NCI-H1417 treated with DMSO at 0.1 percent for 48 hours (cell line): ENCODE measurements at regions not wholly inside any gene's neighbourhood (a gene's known extent, or its start where the extent isn't known, plus 50 kb on each side); places are given as distances from the start of the nearest gene placed in this dataset.
"Not testable (repeated sequence)": the region's sequence is repeated elsewhere in the genome, so short reads cannot be mapped to it uniquely, and the experiment has no call there.

Source experiments
- DNase-seq: peaks from one replicate; lab custom pipeline; 2025; lab: John Stamatoyannopoulos, UW

GRCh38 chr18:39365836-39366485 lies 1800.4 kb upstream of the CELF4 start:
- DNase-seq, result no peak

- DNase-seq, result no peak
Observed at GRCh38 chr18:39360072-39360471, 1794.5 kb upstream of the CELF4 start.

DNA sequence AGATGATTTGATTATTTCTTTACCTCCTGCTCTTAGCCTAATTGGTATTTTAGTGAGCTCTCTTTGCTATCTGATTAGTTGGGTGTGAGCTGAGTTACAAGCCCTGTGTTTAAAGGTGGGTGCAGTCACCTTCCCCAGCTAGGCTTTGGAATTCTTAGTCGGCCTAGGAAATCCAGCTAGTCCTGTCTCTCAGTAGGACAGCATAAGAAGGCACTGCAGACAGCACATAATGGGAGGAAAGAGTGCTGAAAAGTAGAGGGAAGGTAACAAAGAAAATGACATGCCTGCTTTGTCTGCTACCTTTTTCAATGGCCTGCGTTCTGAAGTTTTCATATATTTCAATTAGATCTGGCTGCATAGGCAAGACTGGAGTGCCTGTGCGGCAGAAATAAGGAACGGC lies 1794.0 kb upstream of the CELF4 start:
- no peak for DNase-seq

DNA sequence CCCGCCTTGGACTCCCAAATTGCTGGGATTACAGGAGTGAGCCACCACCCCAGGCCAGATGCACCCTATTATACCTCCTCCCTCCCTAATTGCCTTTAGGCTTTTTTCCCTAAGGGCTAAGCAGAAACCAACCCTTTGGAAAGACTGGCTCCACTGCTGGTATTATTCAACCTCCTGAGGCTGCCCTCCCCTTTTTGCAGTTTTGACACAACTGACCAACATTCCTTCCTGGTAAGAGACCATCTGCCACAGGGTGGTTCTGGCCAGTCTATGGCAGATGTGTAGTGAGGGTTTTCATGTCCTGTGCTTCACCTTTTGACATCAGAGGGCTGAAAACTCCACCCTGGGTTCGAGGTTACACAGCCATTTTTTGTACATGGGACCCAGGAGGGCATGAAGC lies 1785.3 kb upstream of the CELF4 start:
- no peak for DNase-seq

DNA sequence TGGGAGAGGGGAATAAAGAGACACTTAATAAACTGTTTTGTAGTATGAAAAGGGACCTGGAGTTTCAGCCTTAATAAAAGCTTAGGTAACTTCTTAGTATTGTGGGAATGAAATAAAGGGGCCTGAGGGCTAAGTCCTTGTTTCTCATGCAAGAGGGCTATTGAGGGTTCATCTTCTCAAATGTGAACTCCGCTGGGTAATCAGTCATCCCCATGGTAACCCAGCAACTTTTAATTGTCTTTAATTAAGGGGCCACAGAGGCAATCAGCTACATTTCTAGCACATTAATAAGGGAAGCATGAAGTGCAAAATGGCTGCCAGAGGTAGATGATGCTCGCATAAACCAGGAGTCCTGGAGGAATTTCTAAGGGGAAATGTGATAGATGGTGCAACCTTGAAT lies 1784.2 kb upstream of the CELF4 start:
- no peak for DNase-seq

DNA sequence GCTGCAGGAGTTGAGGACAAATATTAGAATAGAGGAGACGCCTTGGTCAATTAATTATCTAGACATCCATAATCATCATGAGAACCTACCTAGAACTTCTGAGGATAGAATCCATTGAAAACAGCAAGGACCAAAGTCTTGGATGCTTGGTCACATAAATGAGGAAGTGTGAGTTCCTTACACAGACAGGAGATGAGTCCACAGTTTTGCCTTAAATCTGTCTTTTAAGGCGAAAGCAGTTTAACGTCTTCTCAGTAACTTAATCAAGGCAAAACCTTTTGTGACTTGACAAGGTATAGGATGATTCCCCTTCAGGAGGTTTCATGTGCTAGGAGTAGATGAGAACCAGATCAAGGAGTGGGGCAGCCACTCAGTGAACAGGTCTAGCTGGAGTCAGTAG lies 1783.2 kb upstream of the CELF4 start:
- no peak for DNase-seq

- no peak for DNase-seq
Observed at GRCh38 chr18:39347701-39348100, 1782.1 kb upstream of the CELF4 start.

DNA sequence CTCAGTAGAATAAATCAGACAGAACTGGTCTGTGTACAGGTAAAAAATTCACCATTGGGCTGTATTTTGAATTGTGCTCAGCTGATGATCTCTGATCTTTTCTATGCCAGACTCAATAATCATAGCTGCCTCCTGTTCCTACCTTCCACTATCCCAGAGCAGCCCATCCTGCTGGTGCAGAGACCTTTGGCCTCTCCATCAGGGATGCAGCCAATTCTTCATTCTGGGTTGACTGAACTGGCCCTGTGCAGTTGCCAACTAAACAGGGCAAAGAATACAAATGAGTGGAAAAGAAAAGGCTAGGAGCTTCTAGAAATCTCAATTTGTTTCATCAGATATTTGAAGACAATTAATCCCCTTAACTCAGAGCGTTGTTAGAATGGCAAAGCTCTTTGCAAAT lies 1781.3 kb upstream of the CELF4 start:
- DNase-seq, result no peak

- no peak for DNase-seq
Observed at GRCh38 chr18:39345321-39345720, 1779.7 kb upstream of the CELF4 start.

- DNase-seq, result no peak
Observed at GRCh38 chr18:39344487-39344886, 1778.9 kb upstream of the CELF4 start.

DNA sequence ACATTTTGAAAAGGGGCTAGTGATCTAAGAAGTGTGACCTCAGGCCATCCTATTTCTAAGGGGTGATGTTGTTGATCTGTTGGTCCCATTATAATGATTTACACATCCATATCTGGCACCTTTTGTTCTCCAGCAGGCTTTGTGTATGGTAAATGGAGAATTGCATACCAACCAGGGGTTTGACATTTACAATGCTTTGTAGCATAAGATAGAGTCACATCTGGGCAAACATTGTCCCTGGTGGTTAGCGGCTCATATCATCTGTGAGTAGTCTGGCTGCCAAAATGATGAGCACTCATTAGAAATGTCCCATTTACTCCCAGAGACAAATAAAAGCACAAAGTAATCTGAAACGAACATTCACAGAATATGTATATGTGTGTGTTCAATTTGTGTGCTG lies 1775.5 kb upstream of the CELF4 start:
- no peak for DNase-seq

- no peak for DNase-seq
Observed at GRCh38 chr18:39340418-39340817, 1774.8 kb upstream of the CELF4 start.

GRCh38 chr18:39329496-39330275 lies 1764.1 kb upstream of the CELF4 start:
- DNase-seq, result no peak

DNA sequence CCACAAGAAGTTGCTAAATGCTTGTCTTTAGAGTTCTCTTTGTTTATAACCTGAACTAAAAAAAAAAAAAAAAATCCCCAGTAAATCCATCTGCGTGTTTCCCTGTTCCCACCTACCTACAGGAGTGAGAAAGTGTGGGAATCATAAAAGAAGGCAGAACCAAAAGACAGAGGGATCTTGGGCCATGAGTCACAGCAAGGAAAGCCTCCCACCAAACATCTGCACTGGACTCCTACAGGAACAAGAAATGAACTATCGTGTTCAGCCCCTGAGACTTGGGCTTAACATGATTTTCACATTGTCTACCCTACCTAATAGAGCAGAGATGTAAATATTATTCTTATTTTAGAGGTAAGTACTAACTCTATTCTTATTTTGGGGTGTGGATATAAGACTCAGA lies 1761.2 kb upstream of the CELF4 start:
- no peak for DNase-seq

GRCh38 chr18:39325973-39326372 lies 1760.4 kb upstream of the CELF4 start:
- no peak for DNase-seq

DNA sequence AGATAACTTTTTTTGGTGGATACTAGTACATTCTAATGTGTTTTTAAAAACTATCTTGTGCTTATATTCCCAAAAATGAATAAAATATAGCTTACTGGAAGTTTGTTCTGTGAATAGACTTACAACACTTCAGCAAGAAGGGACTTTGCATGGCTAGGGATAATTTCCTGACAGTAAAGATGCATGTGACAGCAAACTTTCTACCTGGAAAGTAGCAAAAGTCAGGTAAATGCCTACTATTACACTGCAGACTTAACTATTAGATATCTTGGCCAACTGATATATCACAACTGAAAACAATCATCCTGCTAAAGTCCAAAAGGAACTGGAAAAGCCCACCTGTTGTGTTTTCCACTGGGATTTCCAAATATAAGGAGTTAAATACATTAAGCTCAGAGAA lies 1753.5 kb upstream of the CELF4 start:
- no peak for DNase-seq

DNA sequence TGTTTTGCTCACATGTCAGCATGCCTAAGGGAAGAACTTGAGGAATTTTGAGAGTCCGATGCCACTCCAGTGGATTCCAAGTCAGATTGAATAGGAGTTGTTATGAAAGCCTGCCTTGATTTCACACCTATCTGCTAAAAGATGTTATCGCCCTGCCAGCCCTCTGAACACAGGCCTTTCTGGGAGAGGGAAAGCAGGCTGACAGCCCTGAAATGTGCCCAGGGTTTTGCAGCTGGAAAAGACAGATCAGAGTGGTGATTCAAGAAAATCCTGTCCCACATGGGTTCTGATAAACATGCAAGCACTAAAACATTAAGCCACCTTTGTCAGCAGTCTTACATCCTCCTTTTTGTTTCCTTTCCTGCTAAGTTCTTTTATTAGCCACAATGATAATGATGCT lies 1752.9 kb upstream of the CELF4 start:
- no peak for DNase-seq

DNA sequence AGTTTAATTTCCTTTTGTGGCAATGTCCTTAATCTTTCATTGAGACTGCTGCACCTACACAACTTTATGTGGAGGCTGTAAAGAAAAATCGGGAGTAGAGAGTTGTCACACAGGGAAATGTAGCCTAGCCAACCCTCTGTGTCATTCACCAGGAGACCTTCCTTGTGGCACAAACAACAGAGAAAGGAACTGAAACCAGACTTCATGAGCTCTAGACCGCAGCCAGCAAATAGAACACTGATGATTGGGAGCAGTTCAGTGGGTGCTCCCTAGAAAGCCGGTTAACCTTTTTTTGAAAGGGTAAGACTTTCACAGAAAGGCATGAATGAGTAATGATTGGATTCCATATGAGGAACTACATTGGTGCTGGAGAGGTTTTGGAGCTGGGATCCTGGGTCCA lies 1752.4 kb upstream of the CELF4 start:
- no peak for DNase-seq

- DNase-seq, result no peak
Observed at GRCh38 chr18:39314595-39314994, 1749.0 kb upstream of the CELF4 start.

GRCh38 chr18:39313992-39314391 lies 1748.4 kb upstream of the CELF4 start:
- peak; percentile 84 for DNase-seq

- DNase-seq, result no peak
Observed at GRCh38 chr18:39311111-39311712, 1745.6 kb upstream of the CELF4 start.

DNA sequence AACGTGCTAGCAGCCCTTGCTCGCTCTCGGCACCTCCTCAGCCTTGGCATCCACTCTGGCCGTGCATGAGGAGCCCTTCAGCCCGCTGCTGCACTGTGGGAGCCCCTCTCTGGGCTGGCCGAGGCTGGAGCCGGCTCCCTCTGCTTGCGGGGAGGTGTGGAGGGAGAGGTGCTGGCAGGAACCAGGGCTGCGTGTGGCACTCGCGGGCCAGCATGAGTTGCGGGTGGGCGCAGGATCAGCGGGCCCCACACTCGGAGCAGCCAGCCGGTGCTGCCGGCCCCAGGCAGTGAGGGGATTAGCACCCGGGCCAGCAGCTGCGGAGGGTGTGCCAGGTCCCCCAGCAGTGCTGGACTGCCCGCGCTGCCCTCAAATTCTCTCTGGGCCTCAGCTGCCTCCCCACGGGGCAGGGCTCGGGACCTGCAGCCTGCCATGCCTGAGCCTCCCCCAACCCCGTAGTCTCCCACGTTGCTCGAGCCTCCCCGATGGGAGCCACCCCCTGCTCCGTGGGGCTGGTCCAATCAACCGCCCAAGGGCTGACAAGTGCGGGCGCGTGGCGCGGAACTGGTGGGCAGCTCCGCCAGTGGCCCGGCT lies 1743.4 kb upstream of the CELF4 start:
- not testable (repeated sequence) for DNase-seq

DNA sequence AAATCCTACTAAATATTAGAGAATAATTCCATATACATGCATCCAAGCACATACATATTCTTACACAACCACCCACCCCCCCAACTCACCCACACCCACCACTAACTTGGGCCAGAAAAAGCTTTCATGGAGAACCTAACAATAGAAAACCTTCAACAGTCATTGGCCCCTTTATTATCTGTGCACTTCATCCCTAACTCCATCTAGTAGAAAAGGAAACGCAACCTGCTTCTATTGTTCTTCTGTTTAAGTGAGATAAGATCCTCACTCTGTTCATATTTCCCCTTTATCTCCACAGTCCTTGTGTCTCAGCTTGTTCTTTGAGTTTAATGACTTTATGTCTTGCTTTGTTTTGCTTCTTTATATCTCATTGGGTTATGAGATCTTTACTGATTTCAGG lies 1740.2 kb upstream of the CELF4 start:
- no peak for DNase-seq
